ENCODE measurements at regions not wholly inside any gene's neighbourhood (a gene's known extent, or its start where the extent isn't known, plus 50 kb on each side); places are given as distances from the start of the nearest gene placed in this dataset.

- no peak for TF ChIP-seq TCF12 (IDR thresholded peaks at IDR 0.05)
- no peak for TF ChIP-seq CTCF (IDR thresholded peaks at IDR 0.05)
- no peak for TF ChIP-seq USF1 (IDR thresholded peaks at IDR 0.05; ENCODE audit: borderline replicate concordance, low read depth)
- TF ChIP-seq EP300 (IDR thresholded peaks at IDR 0.05; ENCODE audit: borderline replicate concordance in 1 of 2, low read depth in 1 of 2, low read length in 1 of 2) = no peak
- no peak for TF ChIP-seq TEAD4 (IDR thresholded peaks at IDR 0.05; ENCODE audit: borderline replicate concordance, insufficient read depth)
- no peak for TF ChIP-seq EZH2phosphoT487 (IDR thresholded peaks at IDR 0.05; ENCODE audit: borderline replicate concordance, low read depth)
- TF ChIP-seq MAX (IDR thresholded peaks at IDR 0.05; ENCODE audit: low read depth) = no peak
- no peak for TF ChIP-seq NRF1 (IDR thresholded peaks at IDR 0.05; ENCODE audit: low read depth, low read length)
- TF ChIP-seq IRF3 (IDR thresholded peaks at IDR 0.05; ENCODE audit: low read depth, low read length) = no peak
- no peak for TF ChIP-seq FOXM1 (IDR thresholded peaks at IDR 0.05; ENCODE audit: low read depth)
- H3K27ac ChIP-seq (ENCODE audit: low read depth in 2 of 2, low read length in 1 of 2) = no peak overlapping the region
- no peak for DNase-seq
Measured at GRCh38 chr5:61598126-61598525, 266.1 kb downstream of the ZSWIM6 start.

GRCh38 chr5:61599370-61600122, 267.5 kb downstream of the ZSWIM6 start:
- Histone ChIP-seq H3K27ac (ENCODE audit: low read depth in 2 of 2, low read length in 1 of 2) (no peak overlapping the region), H2AFZ (ENCODE audit: low read depth) (no peak overlapping the region), H3K27me3 (ENCODE audit: insufficient read depth) (no peaks in the 10 kb centered on the region; the same call in 1 of the 2 replicates), H3K4me2 (no peak overlapping the region), H4K20me1 (ENCODE audit: insufficient read depth) (no peaks in the 10 kb centered on the region), H3K4me1 (ENCODE audit: control insufficient read depth in 1 of 2, insufficient read depth in 2 of 2, low read depth in 1 of 2, low read length in 1 of 2) (peaks cover 0 to 15% of the 10 kb centered on the region in 2 experiments; a peak in 1 of 4 replicates), H3K9me3 (no peaks in the 10 kb centered on the region), H3K79me2 (ENCODE audit: insufficient read depth) (no peaks in the 10 kb centered on the region), H3K9me2 (no peaks in the 10 kb centered on the region), H3K36me3 (replicated peaks in 1 of 2; ENCODE audit: control insufficient read depth in 1 of 2, insufficient read depth in 2 of 2, low read length in 1 of 2) (no peaks in the 10 kb centered on the region), H3K9ac (no peak overlapping the region), H3K4me3 (ENCODE audit: low read depth in 2 of 2, low read length in 1 of 2) (no peak overlapping the region), H3F3A (replicated peaks; ENCODE audit: insufficient read depth) (no peaks in the 10 kb centered on the region)
- TF ChIP-seq TCF12 (IDR thresholded peaks at IDR 0.05) = no peak
- no peak for TF ChIP-seq RAD21 (IDR thresholded peaks at IDR 0.05; ENCODE audit: low read length)
- POLR2A ChIA-PET = interaction anchor here (0.7 to 1.3 kb wide), 2 partner anchors 14 to 103 kb away, joined by 3 to 4 read pairs; no protein-coding TSS in a partner anchor
- DNase-seq = no peak
- 72% methylated on average over 5 of the region's 5 CpGs for WGBS (ENCODE audit: low lambda C conversion rate)
- CTCF ChIA-PET = interaction anchor here (0.9 to 1.4 kb wide), 2 partner anchors 8 to 56 kb away, joined by 3 to 6 read pairs; no protein-coding TSS in a partner anchor

More at GRCh38 chr5:61598126-61598525, 266.1 kb downstream of the ZSWIM6 start:
- Histone ChIP-seq H3K4me1 (ENCODE audit: control insufficient read depth in 1 of 2, insufficient read depth in 2 of 2, low read depth in 1 of 2, low read length in 1 of 2) (peaks cover 0 to 3% of the 10 kb centered on the region in 2 experiments; a peak in 1 of 4 replicates), H3K9me2 (no peaks in the 10 kb centered on the region), H3K4me3 (ENCODE audit: low read depth in 2 of 2, low read length in 1 of 2) (no peak overlapping the region), H3K36me3 (replicated peaks in 1 of 2; ENCODE audit: control insufficient read depth in 1 of 2, insufficient read depth in 2 of 2, low read length in 1 of 2) (no peaks in the 10 kb centered on the region), H3K79me2 (ENCODE audit: insufficient read depth) (no peaks in the 10 kb centered on the region), H3K9ac (no peak overlapping the region), H3K27me3 (ENCODE audit: insufficient read depth) (no peaks in the 10 kb centered on the region; the same call in 1 of the 2 replicates), H4K20me1 (ENCODE audit: insufficient read depth) (no peaks in the 10 kb centered on the region), H3K9me3 (no peaks in the 10 kb centered on the region), H2AFZ (ENCODE audit: low read depth) (no peak overlapping the region), H3F3A (replicated peaks; ENCODE audit: insufficient read depth) (no peaks in the 10 kb centered on the region), H3K4me2 (no peak overlapping the region)
- CTCF ChIA-PET = interaction anchor here (0.7 to 1.3 kb wide), 3 partner anchors 9 to 19 kb away, joined by 3 read pairs; no protein-coding TSS in a partner anchor
- POLR2A ChIA-PET = no interaction called here
- 65% methylated on average over 3 of the region's 3 CpGs for WGBS (ENCODE audit: low lambda C conversion rate)
